Testis (tissue), 2 donors: ENCODE measurements at regions not wholly inside any gene's neighbourhood (a gene's known extent, or its start where the extent isn't known, plus 50 kb on each side); places are given as distances from the start of the nearest gene placed in this dataset.
"Not testable (repeated sequence)": the region's sequence is repeated elsewhere in the genome, so short reads cannot be mapped to it uniquely, and the experiment has no call there.

Source experiments
- CTCF ChIP-seq, 3 experiments: fragments of 450-650 bp in 2 of 3; fragments of 200-600 bp in 1 of 3; sonication (generic) in 1 of 3; IDR thresholded peaks; one replicate each; pipeline ENCODE4 v1.5.1; 2016 to 2019; ENCODE audit warnings: antibody characterized with exemption in 3 of 3, mild to moderate bottlenecking in 2 of 3, moderate library complexity in 1 of 3
- POLR2A ChIP-seq: fragments of 450-650 bp; IDR thresholded peaks from one replicate; pipeline ENCODE4 v1.6.1; 2017; ENCODE audit warnings: antibody characterized with exemption, mild to moderate bottlenecking, moderate library complexity

DNA sequence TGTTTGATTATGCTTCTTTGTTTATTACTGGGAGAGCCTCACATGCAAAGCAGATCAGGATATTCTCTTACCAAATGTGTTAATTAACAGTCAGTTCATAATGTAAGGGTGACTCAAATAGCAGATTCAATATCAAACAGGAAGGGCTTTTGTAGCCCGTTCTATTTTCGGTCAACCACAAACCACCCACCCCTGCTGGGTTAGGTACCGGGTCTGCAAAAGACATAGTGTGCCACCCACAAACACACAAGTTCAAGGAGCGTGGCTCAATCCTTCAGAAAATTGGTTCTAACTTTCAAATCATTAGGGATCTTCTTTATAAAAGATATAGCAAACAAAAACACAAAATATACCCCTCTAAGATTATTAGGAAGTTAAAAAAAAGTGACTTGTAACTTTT, 627.7 kb downstream of the ANKRD30B start:
- not testable (repeated sequence) for TF ChIP-seq CTCF (IDR thresholded peaks at IDR 0.05); POLR2A
